ENCODE measurements at regions not wholly inside any gene's neighbourhood (a gene's known extent, or its start where the extent isn't known, plus 50 kb on each side); places are given as distances from the start of the nearest gene placed in this dataset.

- TF ChIP-seq CTCF (IDR thresholded peaks at IDR 0.05) (no peak), POLR2A (IDR thresholded peaks at IDR 0.05) (no peak), EP300 (IDR thresholded peaks at IDR 0.05) (no peak)
These were observed 333.8 kb downstream of the MN1 start for GRCh38 chr22:27467711-27468110.
